Erythroblast (primary cell): ENCODE measurements at regions not wholly inside any gene's neighbourhood (a gene's known extent, or its start where the extent isn't known, plus 50 kb on each side); places are given as distances from the start of the nearest gene placed in this dataset.

Experiments used
- GATA1 ChIP-seq: IDR thresholded peaks from 2 replicates; pipeline ENCODE4 v1.6.1; 2011; ENCODE audit warnings: low read depth, mild to moderate bottlenecking, control low read depth, low read length, moderate library complexity
- POLR2A ChIP-seq: IDR thresholded peaks from 2 replicates; pipeline ENCODE4 v1.6.1; 2011; ENCODE audit warnings: mild to moderate bottlenecking, low read length

- TF ChIP-seq POLR2A = no peak
- no peak for TF ChIP-seq GATA1
Measured at GRCh38 chr2:187693923-187694322, 139.7 kb upstream of the TFPI start.
